Chondrocyte (in vitro differentiated cells): ENCODE measurements at regions not wholly inside any gene's neighbourhood (a gene's known extent, or its start where the extent isn't known, plus 50 kb on each side); places are given as distances from the start of the nearest gene placed in this dataset.

Experiments
- DNase-seq: peaks from one replicate; pipeline ENCODE4 v3.0.0; 2021; ENCODE audit warnings: mixed read lengths, low spot score
- H3K27ac Mint-ChIP-seq: one replicate; pipeline ENCODE4 v1.8.0; 2021; ENCODE audit warnings: mild to moderate bottlenecking, moderate library complexity, mixed read lengths; ENCODE audit not compliant: unreplicated experiment
- H3K27me3 Mint-ChIP-seq: 2 replicates; pipeline ENCODE4 v1.8.0; 2021; ENCODE audit warnings: low read depth, mixed read lengths
- H3K36me3 Mint-ChIP-seq: 2 replicates; pipeline ENCODE4 v1.8.0; 2021; ENCODE audit warnings: low read depth, mixed read lengths
- H3K4me1 Mint-ChIP-seq: 2 replicates; pipeline ENCODE4 v1.8.0; 2021; ENCODE audit warnings: low read depth, mild to moderate bottlenecking, mixed read lengths
- H3K4me3 Mint-ChIP-seq: one replicate; pipeline ENCODE4 v1.8.0; 2021; ENCODE audit warnings: mild to moderate bottlenecking, moderate library complexity, mixed read lengths; ENCODE audit not compliant: unreplicated experiment
- H3K9me3 Mint-ChIP-seq: 2 replicates; pipeline ENCODE4 v1.8.0; 2021; ENCODE audit warnings: low read depth, mixed read lengths
- TF ChIP-seq, protein P1 (sequence below): fragments of 200-600 bp; sonication (generic); IDR thresholded peaks from 2 replicates; pipeline ENCODE4 v1.5.0; 2021; ENCODE audit warnings: antibody characterized with exemption, mild to moderate bottlenecking, moderate library complexity

DNA sequence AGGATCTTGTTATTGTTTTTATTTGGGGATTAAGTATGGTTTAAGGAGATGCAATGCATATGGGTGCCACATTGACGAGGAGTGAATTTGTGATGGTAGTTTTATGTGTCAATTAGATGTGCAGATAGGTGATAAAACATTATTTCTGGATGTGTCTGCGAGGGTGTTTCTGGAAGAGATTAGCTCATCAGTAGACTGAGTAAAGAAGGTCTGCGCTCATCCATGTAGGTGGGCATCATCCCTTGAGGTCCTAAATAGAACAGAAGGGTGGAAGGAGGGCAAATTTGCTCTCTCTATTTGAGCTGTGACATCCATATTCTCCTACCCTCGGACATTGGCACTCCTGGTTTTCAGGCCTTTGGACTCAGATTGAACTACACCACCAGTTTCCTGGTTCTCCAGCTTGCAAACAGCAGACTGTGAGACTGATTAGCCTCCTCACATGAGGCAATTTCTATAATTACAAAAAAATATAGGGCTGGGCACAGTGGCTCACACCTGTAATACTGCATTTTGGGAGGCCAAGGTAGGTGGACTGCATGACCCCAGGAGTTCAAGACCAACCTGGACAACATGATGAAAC lies 118.2 kb upstream of the ZNF678 start:
- Mint-ChIP-seq H3K36me3 (no peaks in the 10 kb centered on the region), H3K9me3 (no peaks in the 10 kb centered on the region), H3K27ac (no peak overlapping the region), H3K4me1 (peaks cover 17% of the 10 kb centered on the region), H3K4me3 (no peak overlapping the region), H3K27me3 (peaks cover 2% of the 10 kb centered on the region)
- DNase-seq = no peak
- TF ChIP-seq, protein P1, sequence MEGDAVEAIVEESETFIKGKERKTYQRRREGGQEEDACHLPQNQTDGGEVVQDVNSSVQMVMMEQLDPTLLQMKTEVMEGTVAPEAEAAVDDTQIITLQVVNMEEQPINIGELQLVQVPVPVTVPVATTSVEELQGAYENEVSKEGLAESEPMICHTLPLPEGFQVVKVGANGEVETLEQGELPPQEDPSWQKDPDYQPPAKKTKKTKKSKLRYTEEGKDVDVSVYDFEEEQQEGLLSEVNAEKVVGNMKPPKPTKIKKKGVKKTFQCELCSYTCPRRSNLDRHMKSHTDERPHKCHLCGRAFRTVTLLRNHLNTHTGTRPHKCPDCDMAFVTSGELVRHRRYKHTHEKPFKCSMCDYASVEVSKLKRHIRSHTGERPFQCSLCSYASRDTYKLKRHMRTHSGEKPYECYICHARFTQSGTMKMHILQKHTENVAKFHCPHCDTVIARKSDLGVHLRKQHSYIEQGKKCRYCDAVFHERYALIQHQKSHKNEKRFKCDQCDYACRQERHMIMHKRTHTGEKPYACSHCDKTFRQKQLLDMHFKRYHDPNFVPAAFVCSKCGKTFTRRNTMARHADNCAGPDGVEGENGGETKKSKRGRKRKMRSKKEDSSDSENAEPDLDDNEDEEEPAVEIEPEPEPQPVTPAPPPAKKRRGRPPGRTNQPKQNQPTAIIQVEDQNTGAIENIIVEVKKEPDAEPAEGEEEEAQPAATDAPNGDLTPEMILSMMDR = no peak

DNA sequence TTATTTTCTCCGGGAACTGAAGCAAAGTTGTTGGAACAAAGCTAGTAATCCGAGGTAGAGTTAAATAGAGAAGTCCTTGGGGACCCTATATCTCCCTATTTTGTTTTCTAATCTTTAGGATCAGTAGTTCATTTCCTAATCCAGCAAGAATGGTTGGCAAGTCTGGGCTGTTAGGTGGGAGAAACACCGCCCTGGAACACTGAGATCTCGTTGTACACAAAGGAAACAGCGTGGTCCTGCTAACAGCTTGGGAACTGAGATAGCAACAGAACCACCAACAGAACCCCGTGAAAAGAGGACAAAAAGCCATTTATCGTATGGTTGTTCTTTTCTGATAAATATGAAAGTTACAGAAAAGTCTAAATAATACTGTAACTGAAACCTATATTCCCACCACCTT lies 121.9 kb upstream of the CDC42BPA start:
- Mint-ChIP-seq H3K27me3 (no peaks in the 10 kb centered on the region), H3K27ac (no peak overlapping the region), H3K4me3 (no peak overlapping the region), H3K9me3 (no peaks in the 10 kb centered on the region), H3K36me3 (no peaks in the 10 kb centered on the region), H3K4me1 (peaks cover 19% of the 10 kb centered on the region)
- no peak for DNase-seq
- TF ChIP-seq, protein P1 = no peak

DNA sequence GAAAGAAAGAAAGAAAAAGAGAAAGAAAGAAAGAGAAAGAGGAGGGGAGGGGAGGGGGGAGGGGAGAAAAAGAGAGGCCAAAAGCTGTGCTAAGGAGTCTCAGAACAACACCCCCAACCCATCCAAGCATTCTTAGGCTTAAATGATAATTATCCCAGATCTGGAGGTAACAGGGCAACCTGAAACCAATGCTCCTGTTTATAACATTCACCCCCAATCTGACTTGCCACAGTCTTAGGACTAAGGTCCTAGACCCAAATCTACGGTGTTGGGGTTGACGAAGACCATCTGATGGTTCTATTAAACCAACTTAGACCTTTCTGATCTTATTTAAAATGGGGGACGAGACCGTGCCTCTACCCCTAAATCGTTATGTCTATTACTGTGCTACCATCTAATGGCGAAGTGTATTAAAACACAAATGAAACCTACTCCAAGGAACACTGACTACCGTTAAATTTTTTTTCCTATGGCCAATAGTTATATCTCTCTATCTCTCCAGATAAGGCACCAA lies 119.3 kb upstream of the CDC42BPA start:
- TF ChIP-seq, protein P1 = peak; percentile 91
- Mint-ChIP-seq H3K4me3 (peak overlapping the region; percentile 14), H3K27ac (no peak overlapping the region), H3K27me3 (no peaks in the 10 kb centered on the region), H3K9me3 (no peaks in the 10 kb centered on the region), H3K36me3 (no peaks in the 10 kb centered on the region), H3K4me1 (peaks cover 22% of the 10 kb centered on the region)
- DNase-seq = no peak

DNA sequence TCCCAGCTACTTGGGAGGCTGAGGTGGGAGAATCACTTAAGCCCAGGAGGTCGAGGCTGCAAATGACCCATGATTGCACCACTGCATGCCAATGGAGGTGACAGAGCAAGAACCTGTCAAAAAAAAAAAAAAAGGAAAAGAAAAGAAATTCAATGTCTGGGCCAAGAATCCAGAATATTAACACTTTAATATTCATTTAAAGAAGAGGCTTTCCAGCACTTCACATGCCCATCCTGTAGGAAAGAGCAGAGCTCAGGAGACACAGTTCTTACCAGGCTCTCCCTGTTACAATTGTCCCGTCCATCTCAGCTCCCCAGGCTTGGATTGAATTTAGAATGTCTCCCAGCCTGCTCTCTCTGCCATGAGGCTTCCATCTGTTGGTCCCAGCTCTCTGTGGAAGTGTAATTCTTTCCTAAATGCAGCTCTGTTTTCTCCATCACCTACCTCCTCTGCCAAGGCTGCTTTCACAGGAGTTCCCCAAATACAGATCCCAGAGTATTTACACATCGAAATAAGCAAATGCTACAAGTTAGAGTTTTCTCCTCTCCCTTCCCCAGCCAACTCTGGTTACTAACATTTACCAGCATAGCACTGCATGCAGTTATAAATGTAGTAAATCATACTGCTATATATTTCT lies 116.6 kb upstream of the CDC42BPA start:
- H3K27me3 Mint-ChIP-seq = no peaks in the 10 kb centered on the region
- DNase-seq = no peak
- TF ChIP-seq, protein P1 = no peak
- H3K9me3 Mint-ChIP-seq = no peaks in the 10 kb centered on the region
- H3K4me3 Mint-ChIP-seq = no peak overlapping the region
- no peak overlapping the region for H3K27ac Mint-ChIP-seq
- no peaks in the 10 kb centered on the region for H3K36me3 Mint-ChIP-seq
- H3K4me1 Mint-ChIP-seq = peaks cover 38% of the 10 kb centered on the region

DNA sequence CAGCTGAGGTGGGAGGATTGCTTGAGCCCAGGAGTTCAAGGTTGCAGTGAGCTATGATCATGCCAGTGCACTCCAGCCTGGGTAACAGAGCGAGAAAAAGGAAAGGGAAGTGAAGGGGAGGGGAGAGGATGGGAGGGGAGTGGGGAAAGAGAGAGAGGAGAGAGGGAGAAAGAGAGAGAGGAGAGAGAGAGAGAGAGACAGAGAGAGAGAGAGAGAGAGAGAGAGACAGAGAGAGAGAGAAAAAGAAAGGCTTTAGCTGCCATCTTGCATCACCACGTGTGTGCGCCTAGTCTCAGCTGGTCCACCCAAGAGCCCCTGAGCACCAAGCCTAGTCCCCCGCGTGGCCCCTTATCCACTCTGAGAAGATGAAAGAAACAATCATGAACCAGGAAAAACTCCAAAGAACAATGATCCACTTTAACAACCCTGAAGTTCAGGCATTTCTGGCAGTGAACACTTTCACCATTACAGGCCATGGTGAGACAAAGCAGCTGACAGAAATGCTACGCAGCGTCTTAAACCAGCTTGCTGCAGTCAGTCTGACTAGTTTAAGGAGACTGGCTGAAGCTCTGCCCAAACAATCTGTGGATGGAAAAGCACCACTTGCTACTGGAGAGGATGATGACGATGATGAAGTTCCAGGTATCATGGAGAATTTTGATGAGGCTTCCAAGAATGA lies 115.5 kb upstream of the CDC42BPA start:
- Mint-ChIP-seq H3K4me3 (no peak overlapping the region), H3K36me3 (no peaks in the 10 kb centered on the region), H3K27me3 (no peaks in the 10 kb centered on the region), H3K9me3 (no peaks in the 10 kb centered on the region), H3K27ac (no peak overlapping the region), H3K4me1 (peaks cover 49% of the 10 kb centered on the region)
- no peak for DNase-seq
- TF ChIP-seq, protein P1 = no peak
